Left colon (tissue), 2 donors: ENCODE measurements at regions not wholly inside any gene's neighbourhood (a gene's known extent, or its start where the extent isn't known, plus 50 kb on each side); places are given as distances from the start of the nearest gene placed in this dataset.
"Not testable (repeated sequence)": the region's sequence is repeated elsewhere in the genome, so short reads cannot be mapped to it uniquely, and the experiment has no call there.

Source experiments
- ATAC-seq: fragments of 200-7000 bp; cut with Tn5 transposase; one replicate; pipeline ENCODE4 v1.9.1; 2020; ENCODE audit warnings: mild to moderate bottlenecking, moderate library complexity
- DNase-seq, 2 donors: peaks; one replicate each; pipeline ENCODE4 v3.0.0-alpha.2; 2020
- intact Hi-C, 2 donors: fragments of 100-400 bp; cut with DNase I in 1 of 2; cut with micrococcal nuclease in 1 of 2; formaldehyde crosslinking; loops; one replicate each; pipeline versions ENCODE4 v1.11.2 to v1.14.0; 2022; cut with DNase I, micrococcal nuclease
- donor health status: DM: no; HTN: no; CAD: no.
- donor health status: DM: yes; HTN: yes; CAD: no.

GRCh38 chr5:89330140-89330539 is 447.2 kb upstream of the MEF2C start:
- DNase-seq, result no peak
- intact Hi-C loops, result no loop called here
- ATAC-seq, result no peak

DNA sequence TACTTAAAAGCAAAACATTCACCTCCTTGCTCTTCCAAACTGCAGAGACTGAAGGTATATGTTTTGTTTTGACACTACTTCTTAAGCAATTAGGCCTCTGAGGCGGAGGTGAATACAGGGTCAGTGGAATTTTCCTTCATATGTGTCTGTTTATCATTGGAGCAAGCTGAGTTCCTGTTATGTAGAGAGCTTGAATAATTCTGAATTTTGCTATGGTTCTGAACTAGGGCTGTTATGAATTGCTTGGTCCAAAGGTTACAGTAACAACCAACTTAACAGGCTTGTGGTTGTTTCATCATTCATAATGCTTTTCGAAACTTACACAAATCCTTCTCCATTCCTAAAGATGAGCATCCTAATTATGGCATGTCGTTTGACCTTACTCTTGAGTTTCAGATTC is 444.6 kb upstream of the MEF2C start:
- DNase-seq (no peak), ATAC-seq (peak; percentile 58)
- intact Hi-C loops, result no loop called here

- ATAC-seq (no peak), DNase-seq (no peak)
- intact Hi-C loops, result no loop called here
Observed at GRCh38 chr5:89324990-89325389, 442.0 kb upstream of the MEF2C start.

GRCh38 chr5:89320421-89321277 is 437.7 kb upstream of the MEF2C start:
- DNase-seq, result no peak
- no peak for ATAC-seq
- intact Hi-C loops, result no loop called here

DNA sequence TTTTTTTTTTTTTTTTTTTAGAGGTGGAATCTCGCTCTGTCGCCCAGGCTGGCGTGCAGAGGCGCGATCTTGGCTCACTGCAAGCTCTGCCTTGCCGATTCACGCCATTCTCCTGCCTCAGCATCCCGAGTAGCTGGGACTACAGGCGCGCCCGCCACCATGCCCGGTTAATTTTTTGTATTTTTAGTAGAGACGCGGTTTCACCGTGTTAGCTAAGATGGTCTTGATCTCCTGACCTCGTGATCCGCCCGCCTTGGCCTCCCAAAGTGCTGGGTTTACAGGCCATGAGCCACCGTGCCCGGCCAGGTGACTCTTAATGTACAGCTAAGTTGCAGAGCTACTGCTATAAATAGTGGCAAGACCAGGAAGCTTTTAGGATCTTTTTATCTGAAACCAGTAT is 434.9 kb upstream of the MEF2C start:
- ATAC-seq, intact Hi-C loops, DNase-seq: not testable (repeated sequence)

GRCh38 chr5:89315286-89316100 is 432.5 kb upstream of the MEF2C start:
- intact Hi-C loops, result no loop called here
- ATAC-seq (peak; percentile 66), DNase-seq (peak in 1 of 2 donors; percentile 17)

DNA sequence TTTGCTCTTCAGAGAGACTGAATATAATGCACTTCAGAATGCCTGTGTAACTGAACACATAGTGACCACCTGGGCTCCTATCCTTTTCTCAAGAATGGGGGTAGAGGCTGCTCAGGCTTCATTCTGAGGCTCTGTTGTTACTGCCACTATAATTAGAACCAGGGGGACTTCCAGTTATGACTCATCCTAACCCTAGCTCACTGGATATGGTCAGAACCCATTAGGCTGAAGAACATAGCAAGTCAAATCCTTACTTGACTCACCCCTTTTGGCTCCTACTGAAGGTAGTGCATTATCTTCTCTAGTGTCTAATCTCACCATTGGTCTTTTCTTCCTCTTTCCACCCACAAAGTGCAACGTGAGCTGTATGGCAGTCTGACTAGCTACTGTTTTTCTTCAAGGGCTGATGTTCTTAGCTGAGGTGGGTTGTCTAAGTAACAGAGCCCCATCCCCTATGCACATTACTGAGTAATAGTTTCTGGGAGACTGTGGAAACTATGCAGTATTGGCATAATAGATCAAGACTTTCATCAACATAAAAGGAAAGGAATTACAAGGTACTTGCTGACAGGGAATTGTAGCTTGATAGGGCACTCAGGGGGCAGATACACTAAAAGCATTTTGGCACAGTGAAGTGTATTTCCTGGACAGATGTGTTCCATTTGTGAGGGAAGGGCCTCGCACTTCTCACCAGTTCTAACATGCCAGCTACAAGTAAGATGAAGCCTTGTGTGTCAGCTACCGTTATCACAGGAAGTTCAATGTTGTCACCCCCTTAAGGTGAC is 431.0 kb upstream of the MEF2C start:
- intact Hi-C loops, result no loop called here
- no peak for ATAC-seq
- DNase-seq, result no peak

- ATAC-seq, result no peak
- intact Hi-C loops, result no loop called here
- DNase-seq, result no peak
Observed at GRCh38 chr5:89313044-89313443, 430.1 kb upstream of the MEF2C start.

GRCh38 chr5:89309268-89309667 is 426.3 kb upstream of the MEF2C start:
- ATAC-seq (no peak), DNase-seq (no peak)
- intact Hi-C loops, result no loop called here

DNA sequence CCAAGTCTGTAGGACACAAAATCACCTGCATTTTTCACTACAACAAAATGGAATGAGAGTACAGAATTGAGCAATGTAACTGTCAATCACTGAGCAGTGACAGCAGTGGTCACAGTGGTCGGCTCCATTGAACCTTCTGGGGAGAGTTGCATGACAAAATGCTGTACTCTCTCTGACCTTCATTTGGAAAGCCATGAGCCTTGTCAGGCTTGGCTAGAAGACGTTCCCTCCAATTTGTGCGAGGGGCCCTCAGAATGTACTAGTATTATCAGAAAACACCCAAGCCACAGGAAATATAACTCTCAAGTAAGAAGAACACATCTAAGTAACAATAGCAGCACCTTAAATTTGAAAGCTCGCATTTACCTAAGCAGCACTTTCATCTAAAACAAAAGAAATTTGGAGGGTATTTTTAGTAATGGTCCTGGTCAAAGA is 425.6 kb upstream of the MEF2C start:
- no peak for ATAC-seq
- intact Hi-C loops, result no loop called here
- DNase-seq, result no peak

DNA sequence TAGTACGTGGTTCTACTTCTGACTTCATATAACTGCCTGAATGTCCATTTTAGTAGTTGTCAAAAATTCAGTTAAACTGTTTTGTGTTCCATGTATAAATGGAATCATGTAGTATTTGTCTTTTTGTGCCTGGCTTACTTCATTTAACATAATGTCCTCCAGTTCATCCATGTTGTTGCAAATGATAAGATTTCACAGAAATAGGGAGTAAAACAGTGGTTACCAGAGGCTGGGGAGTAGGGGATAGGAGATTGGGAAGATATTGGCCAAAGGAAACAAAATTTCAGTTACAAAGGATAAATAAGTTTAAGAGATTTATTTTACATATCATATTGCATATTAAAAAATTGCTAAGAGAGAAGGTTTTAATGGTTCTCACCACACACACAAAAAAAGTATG is 425.0 kb upstream of the MEF2C start:
- ATAC-seq (no peak), DNase-seq (no peak)
- intact Hi-C loops, result no loop called here

- DNase-seq, ATAC-seq, intact Hi-C loops: not testable (repeated sequence)
Observed at GRCh38 chr5:89307141-89307540, 424.2 kb upstream of the MEF2C start.

DNA sequence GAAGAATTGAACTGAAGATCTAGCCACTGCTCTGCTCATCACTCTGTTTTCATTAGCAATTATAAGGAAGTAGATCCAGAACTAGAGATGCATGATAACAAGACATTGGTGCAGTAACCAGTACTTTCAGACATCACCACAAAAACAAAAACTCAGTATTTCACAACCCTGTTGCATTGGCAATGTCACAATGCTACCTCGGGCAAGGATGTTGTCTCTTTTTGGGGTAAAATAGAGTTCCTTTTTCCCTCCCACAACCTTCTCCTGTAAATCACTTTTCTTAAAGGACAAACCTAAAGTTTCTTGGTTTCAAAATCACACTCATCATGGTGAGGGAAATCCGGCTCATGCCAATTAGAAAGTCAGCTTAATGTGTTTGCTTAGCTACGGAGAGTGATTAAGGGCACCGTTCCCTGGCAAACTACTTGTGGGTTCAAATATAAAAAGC is 420.1 kb upstream of the MEF2C start:
- ATAC-seq (no peak), DNase-seq (no peak)
- intact Hi-C loops, result no loop called here

DNA sequence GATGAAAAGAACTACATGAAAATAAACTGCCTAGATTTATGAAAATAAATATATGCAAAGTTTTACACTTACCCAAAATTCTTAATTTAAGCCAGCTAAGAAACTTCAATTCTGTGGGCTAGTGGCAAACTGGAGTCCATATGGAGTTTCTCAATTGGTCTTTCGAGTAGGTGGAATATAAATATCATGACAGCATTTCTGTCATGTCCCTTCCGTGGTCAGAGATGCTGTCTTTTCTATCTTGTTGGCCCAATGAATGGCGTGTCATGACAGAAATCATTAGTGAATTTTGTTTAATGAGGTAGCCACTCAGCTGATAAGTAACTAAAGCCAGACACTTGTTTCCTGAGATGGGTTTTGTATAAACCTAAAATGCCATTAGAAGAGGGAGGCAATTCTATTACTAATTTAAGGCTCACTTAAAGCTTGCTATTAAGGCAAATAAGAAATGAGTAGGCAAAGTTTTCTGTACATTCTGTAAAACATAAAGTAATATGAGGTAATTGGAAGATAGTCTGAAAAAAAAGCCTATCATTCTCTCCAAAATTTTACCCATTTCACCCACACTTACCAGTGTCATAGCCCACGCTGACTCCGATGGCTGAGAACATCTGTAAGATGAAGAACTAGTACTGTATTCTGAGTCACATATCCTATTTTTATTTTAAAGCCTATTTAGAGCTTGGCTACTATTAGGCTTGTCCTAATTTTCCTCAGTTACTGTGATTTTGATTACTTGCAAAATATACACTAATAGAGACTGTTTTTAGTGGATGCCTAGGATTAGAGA is 419.3 kb upstream of the MEF2C start:
- ATAC-seq (no peak), DNase-seq (no peak)
- intact Hi-C loops, result no loop called here

DNA sequence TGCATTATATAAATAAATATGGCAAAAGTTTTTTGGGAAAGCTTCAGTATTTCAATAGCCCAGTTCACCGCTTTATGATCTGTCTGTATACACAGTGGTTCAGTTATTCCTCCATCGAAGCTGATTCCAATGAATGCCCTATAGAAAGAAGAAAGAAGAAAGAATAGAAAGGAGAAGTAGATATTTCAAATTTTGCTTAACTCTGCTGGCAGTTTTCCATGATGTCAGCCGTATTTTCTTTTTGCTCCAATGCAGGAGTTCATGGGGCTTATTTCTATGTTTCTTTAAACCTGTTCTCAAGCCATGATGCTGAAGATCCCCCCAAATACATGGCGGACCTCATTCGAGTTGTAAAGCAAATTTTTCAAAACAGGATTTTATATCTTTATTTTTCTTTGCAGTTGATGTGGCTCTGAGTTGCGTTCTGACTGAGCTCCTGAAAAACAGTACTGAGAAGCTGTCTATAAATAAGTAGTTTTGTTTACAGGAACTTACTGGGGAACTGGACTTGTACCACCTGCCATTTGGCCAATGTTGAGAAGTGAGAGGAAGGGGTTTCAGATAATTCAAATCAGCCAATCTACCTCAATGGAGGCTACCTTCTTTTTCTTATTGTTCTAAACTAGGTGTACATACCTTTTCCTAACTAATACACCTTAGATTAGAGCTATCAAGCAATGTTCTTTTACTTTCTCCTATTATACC is 418.5 kb upstream of the MEF2C start:
- intact Hi-C loops, result no loop called here
- no peak for DNase-seq
- no peak for ATAC-seq

DNA sequence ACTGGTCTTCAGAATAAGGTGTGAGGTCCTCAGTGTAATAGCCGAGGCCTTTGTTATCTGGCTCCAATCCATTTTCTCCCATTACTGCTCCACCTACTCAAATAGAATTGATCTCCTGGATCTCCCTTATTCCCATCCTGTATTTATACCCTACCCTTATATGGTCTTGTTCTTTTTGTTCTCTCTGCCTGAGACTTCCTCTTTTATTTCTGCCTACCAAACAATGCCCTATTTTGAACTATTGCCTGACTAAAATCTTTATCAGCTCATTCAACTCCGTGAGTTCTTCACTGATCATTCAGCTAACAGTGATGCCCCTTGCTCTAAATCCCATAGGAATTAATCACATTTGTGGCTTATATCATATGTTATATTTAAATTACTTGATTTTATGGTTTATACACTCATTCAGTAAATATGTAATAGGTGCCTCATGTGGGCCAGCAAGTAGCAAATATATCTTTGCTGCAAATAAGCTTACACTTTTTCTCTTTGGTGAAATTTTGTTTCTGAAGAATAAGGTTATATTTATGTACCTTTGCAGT is 417.5 kb upstream of the MEF2C start:
- intact Hi-C loops, result no loop called here
- ATAC-seq, result no peak
- no peak for DNase-seq

DNA sequence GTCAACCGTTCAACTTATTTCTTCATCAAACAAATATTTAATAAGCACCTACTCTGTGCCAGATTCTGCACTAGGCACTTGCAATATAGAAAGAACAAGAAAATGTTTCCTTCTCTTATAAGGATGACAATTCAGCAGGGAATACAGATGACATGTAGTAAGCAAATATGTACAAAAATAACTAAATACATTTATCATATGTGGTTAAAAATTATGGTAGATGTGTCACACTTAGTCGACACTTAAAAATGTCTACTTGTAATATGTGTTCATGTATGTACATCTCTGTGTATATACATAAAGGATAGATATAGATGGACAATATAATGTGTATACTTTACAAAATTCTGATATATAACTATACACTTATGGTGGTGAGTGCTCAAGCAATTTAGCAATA is 417.0 kb upstream of the MEF2C start:
- DNase-seq (no peak), ATAC-seq (no peak)
- intact Hi-C loops, result no loop called here

DNA sequence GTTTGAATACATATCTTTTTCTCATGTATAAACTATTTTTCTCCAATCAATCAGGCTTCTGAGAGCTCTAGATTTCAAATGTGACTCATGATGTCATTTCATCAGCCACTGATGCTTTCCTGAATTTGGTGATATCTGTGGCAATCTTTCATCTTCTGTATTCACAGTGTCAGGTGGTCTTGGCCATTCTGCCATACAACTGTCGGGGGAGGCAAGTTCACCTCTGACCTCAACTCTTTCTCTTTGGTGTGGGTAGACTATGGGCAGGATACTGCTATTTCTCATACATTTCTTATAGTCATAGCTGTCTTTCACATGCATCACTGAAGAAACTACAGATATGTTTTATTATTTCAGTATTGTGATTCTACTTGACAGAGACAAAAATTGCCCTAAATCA is 414.1 kb upstream of the MEF2C start:
- no peak for ATAC-seq
- intact Hi-C loops, result no loop called here

More for the DNA sequence above, 414.1 kb upstream of the MEF2C start:
- no peak for DNase-seq
